ENCODE measurements at regions not wholly inside any gene's neighbourhood (a gene's known extent, or its start where the extent isn't known, plus 50 kb on each side); places are given as distances from the start of the nearest gene placed in this dataset.

DNA sequence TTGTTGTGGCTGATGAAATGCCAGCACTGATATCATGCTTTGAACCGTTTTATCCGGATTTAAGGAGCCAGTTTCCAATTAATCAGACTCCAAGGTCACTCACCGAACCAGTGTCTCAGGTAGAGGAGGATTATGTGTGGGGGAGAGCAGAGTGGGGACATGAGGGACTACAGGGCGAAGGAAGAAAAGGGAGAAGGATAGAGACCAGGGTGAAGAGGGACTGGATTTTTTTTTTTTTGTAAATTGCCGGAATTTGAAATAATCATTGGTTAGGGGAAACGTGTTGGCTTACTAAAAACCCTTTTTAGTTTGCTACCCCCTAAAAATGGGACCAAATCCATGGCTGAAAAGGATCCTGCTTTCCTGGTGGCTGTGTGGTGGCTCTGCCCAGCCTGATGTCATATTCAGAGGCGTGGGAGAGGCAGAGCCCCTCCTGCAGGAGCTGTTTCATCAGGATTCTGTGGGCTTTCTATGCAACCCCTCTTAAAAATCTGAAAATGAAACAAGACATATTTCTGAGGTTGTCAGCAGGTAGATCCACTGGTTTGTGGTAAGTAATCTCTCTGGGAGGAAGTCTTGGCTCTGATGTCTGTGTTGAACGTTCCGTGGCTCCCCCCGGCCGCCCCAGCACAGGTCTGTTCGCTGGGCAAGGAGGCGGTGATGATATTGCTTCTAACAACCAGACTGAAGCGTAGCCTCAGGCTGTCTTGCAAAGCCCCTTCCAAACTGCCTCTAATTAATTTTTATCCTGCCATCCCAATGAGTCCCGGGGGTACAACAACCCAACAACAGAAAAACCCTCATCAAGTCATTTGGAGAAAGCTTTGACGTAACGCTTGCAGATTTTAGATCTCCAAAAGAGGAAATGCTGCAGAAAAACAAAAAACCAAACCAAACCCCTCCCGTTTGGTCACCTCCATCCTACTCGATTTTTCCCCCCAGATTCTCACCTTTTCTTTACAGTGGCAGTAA is 143.0 kb upstream of the ZFHX3 start:
- peak overlapping the region in 1 of 10 donors; percentile 68 for H3K27ac Mint-ChIP-seq
- DNase-seq (no peak), ATAC-seq (no peak)
- H3K4me3 Mint-ChIP-seq: no peak overlapping the region
- no peaks in the 10 kb centered on the region for H3K36me3 Mint-ChIP-seq
- no peaks in the 10 kb centered on the region for H3K4me1 Mint-ChIP-seq
- POLR2A ChIA-PET: no interaction called here
- peaks cover 0 to 9% (median 0%) of the 10 kb centered on the region in 9 donors for H3K9me3 Mint-ChIP-seq
- peaks cover 0 to 15% (median 3%) of the 10 kb centered on the region in 5 donors for H3K27me3 Mint-ChIP-seq

DNA sequence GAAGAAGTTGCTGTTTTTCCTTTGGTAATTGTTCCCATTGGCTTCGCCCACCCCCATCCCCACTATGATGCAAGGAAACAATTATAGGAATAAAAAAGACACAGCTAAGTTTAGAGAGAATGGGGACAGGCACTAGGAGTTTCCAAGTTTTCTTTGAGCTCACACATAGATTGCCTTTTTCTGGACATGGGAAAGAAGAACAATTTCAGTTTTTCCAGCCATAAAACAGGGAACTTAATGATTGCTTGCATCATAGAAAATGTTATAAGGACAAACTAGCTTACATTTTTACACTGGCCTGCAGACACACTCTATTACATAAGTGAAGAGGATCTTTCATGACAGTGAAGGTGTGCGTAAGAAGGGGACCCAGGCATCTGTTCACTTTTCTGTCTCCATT is 142.3 kb upstream of the ZFHX3 start:
- H3K4me3 Mint-ChIP-seq: no peak overlapping the region
- H3K9me3 Mint-ChIP-seq: peaks cover 0 to 9% (median 0%) of the 10 kb centered on the region in 9 donors
- H3K27ac Mint-ChIP-seq: no peak overlapping the region
- POLR2A ChIA-PET: no interaction called here
- DNase-seq (no peak), ATAC-seq (no peak)
- no peaks in the 10 kb centered on the region for H3K36me3 Mint-ChIP-seq
- H3K27me3 Mint-ChIP-seq: peaks cover 0 to 15% (median 3%) of the 10 kb centered on the region in 5 donors
- no peaks in the 10 kb centered on the region for H3K4me1 Mint-ChIP-seq

DNA sequence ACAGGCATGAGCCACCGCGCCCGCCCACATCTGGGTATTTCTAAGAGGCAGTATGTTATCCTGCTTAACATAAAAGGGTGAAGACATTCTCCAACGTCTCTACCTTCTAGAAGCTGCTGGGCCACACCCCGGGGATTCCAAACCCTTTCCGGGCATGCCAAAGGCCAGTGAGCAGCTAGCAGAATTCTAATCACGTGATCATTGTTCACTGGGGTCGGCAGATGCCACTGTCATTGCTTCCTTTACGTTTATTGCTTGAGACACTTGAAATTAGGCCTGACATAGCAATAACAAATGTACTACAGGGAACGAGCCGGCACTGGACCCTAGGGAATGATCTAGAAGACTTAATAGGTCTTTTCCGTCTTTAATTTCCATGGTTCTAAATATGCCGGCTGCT is 141.2 kb upstream of the ZFHX3 start:
- no peak for ATAC-seq
- no peaks in the 10 kb centered on the region for H3K36me3 Mint-ChIP-seq
- no peak overlapping the region for H3K4me3 Mint-ChIP-seq
- H3K27me3 Mint-ChIP-seq: peaks cover 0 to 15% (median 3%) of the 10 kb centered on the region in 5 donors
- no peak overlapping the region for H3K27ac Mint-ChIP-seq
- peaks cover 0 to 9% (median 0%) of the 10 kb centered on the region in 9 donors for H3K9me3 Mint-ChIP-seq
- DNase-seq: no peak
- no peaks in the 10 kb centered on the region for H3K4me1 Mint-ChIP-seq
- POLR2A ChIA-PET: no interaction called here

DNA sequence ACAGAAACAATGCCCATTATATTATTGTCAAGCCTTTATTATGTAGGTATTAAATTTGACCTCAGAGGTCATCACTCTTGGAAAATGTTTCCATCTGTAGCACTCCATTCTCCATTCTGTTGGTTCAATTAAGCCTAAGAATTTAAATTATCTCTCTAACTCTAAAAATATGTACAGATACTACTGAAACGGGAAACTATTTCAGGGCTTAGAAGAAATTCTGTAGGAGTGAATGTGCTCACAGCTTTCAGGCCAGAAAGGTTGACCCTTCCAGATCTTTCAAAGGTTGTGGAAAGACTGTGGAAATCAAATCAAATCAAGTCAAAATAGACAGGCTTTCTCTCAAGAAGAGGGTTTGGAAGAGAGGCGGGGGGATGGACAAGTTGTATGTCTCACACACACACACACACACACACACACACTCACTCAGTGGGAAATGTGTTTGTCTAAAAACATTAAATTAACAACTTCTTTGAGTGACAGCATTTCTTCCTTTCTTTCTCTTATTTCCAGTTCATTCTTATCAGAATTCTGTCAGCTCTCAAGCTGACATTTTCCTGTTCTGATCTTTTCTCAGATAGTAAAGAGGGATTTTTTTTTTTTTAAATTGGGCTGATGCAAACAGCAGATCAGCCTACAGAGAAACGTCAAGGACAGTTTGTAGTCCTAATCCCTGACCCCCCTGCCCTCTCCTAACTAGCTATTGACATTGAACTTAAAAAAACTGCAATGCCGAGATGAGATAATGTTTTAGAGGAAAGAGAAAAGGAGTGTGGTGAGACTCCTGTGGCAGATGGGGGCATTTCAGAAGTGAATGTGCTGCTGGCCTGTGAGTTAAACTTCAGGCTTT is 139.0 kb upstream of the ZFHX3 start:
- Mint-ChIP-seq H3K4me1 (no peaks in the 10 kb centered on the region), H3K27ac (no peak overlapping the region), H3K27me3 (peaks cover 0 to 15% (median 3%) of the 10 kb centered on the region in 5 donors), H3K4me3 (no peak overlapping the region), H3K36me3 (no peaks in the 10 kb centered on the region), H3K9me3 (peaks cover 0 to 9% (median 0%) of the 10 kb centered on the region in 9 donors)
- DNase-seq (no peak), ATAC-seq (no peak)
- POLR2A ChIA-PET: no interaction called here

DNA sequence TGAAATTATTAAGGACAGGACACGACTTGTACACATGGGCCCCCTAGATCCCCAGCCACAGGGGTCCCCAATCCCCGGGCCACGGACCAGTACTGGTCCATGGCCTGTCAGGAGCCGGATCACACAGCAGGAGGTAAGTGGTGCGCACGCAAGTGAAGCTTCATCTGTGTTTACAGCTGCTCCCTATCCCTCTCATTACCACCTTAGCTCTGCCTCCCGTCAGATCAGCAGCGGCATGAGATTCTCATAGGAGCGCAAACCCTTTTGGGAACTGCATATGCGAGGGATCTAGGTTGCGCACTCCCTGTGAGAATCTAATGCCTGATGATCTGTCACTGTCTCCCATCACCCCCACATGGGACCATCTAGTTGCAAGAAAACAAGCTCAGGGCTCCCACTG is 137.8 kb upstream of the ZFHX3 start:
- Mint-ChIP-seq H3K9me3 (peaks cover 0 to 6% (median 0%) of the 10 kb centered on the region in 9 donors), H3K4me3 (no peak overlapping the region), H3K27me3 (peaks cover 0 to 6% (median 0%) of the 10 kb centered on the region in 5 donors), H3K36me3 (no peaks in the 10 kb centered on the region), H3K4me1 (no peaks in the 10 kb centered on the region), H3K27ac (no peak overlapping the region)
- ATAC-seq (no peak), DNase-seq (no peak)
- POLR2A ChIA-PET: no interaction called here

DNA sequence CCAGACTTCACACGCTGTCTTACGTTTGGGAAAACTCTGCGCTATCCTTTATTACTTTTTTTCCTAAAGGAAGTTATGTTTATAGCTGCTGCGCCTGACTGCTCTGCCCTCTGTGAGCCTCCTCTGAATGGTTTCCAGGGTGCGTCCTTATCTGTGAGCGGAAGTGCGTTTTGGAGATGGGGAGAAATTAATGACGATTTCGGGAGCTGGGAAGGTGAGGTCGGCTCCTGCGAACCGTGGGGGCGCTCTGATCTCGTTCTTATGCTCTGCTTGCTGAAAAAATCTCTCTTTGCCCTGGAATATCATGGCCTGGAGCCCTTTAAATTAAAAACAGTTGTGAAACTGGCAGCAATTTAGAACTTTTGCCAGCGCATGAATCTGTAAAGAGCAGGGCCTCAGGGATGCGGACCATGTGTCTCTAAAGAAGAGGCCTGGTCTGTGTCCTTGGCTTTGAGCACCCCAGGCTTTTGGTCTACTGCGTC is 135.7 kb upstream of the ZFHX3 start:
- POLR2A ChIA-PET: no interaction called here
- H3K27me3 Mint-ChIP-seq: no peaks in the 10 kb centered on the region
- H3K9me3 Mint-ChIP-seq: no peaks in the 10 kb centered on the region
- H3K27ac Mint-ChIP-seq: no peak overlapping the region
- DNase-seq (no peak), ATAC-seq (no peak)
- H3K36me3 Mint-ChIP-seq: no peaks in the 10 kb centered on the region
- H3K4me3 Mint-ChIP-seq: no peak overlapping the region
- no peaks in the 10 kb centered on the region for H3K4me1 Mint-ChIP-seq

DNA sequence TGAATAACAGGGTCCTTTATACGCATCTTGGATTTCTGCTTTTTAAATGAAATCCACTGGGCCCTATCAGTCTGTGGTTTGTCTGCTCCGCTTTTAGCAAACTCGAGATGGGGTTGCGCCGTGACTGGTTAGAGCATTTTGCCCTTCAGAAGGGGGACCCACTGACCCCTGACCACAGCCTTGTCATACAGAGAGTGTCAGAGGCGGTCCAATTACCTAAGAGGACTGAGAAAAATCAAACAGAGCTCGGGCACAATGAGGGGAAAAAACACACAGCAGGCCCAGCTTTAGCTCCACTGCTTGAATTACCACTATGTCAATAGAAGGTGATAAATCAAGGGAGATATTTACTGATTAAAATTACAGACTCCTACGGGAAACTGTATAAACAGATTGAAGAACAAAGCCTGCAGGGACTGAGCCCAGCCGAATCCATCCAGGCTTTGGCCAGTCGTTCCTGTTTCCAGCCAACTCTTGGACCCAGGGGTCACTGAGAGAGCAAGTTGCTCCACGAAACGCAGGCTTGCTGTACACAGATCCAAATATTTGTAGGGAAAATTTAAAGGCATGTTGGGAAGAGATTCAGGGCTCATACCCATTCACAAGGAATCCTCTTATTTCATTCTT is 131.9 kb upstream of the ZFHX3 start:
- H3K27ac Mint-ChIP-seq: no peak overlapping the region
- ATAC-seq (no peak), DNase-seq (no peak)
- peaks cover 0 to 1% (median 0%) of the 10 kb centered on the region in 5 donors for H3K27me3 Mint-ChIP-seq
- H3K36me3 Mint-ChIP-seq: no peaks in the 10 kb centered on the region
- no peak overlapping the region for H3K4me3 Mint-ChIP-seq
- POLR2A ChIA-PET: no interaction called here
- H3K4me1 Mint-ChIP-seq: no peaks in the 10 kb centered on the region
- H3K9me3 Mint-ChIP-seq: no peaks in the 10 kb centered on the region

DNA sequence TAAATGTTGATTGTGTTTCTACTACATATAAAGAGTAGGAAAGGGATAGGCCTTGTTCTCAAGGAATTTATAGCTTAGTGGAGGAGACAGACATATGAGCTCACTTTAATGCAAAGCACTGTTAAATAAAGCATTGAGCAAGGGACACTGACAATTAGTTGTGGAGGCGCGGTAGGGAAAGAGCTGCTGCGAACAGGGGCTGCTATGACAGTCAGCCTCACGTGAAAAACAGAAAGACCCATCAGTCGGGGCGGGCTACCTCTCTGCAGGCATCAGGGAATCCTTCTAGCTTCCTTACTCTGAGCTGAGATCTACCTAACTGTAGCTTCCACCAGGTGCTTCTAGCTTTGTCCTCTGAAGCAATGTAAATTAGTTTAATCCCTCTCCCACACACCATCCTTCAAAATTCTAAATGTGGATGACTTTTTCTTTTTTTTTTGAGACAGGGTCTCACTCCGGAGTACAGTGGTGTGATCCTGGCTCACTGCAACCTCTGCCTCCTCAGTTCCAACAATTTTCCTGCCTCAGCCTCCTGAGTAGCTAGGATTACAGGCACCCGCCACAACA is 129.9 kb upstream of the ZFHX3 start:
- DNase-seq: no peak
- Mint-ChIP-seq H3K4me1 (no peaks in the 10 kb centered on the region), H3K27me3 (peaks cover 0 to 3% (median 0%) of the 10 kb centered on the region in 5 donors), H3K36me3 (no peaks in the 10 kb centered on the region), H3K4me3 (no peak overlapping the region), H3K27ac (no peak overlapping the region), H3K9me3 (no peaks in the 10 kb centered on the region)
- ATAC-seq: no peak
- POLR2A ChIA-PET: no interaction called here

DNA sequence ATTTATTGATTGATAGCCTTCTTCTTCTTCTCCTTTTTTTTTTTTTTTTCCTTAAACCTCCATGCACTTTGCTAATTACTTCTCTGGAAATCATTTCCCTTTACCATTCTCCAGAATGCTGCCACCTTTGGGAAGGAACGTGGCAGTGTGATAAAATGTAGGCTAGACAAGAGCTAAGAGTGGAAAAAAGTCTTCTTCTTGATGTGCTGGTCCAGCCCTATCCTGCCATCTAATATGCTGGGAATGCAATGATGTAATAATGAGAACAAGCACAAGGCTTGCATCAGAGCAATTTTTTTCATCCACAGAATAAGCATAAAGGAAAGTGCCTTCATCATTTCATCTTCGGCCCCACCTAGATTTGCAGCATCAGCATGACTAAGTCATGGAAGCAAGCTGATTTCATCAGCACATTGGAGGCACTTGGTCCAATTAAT is 128.7 kb upstream of the ZFHX3 start:
- peaks cover 0 to 3% (median 0%) of the 10 kb centered on the region in 5 donors for H3K27me3 Mint-ChIP-seq
- H3K27ac Mint-ChIP-seq: no peak overlapping the region
- no peaks in the 10 kb centered on the region for H3K36me3 Mint-ChIP-seq
- no peaks in the 10 kb centered on the region for H3K9me3 Mint-ChIP-seq
- DNase-seq (no peak), ATAC-seq (no peak)
- POLR2A ChIA-PET: no interaction called here
- no peaks in the 10 kb centered on the region for H3K4me1 Mint-ChIP-seq
- H3K4me3 Mint-ChIP-seq: no peak overlapping the region

DNA sequence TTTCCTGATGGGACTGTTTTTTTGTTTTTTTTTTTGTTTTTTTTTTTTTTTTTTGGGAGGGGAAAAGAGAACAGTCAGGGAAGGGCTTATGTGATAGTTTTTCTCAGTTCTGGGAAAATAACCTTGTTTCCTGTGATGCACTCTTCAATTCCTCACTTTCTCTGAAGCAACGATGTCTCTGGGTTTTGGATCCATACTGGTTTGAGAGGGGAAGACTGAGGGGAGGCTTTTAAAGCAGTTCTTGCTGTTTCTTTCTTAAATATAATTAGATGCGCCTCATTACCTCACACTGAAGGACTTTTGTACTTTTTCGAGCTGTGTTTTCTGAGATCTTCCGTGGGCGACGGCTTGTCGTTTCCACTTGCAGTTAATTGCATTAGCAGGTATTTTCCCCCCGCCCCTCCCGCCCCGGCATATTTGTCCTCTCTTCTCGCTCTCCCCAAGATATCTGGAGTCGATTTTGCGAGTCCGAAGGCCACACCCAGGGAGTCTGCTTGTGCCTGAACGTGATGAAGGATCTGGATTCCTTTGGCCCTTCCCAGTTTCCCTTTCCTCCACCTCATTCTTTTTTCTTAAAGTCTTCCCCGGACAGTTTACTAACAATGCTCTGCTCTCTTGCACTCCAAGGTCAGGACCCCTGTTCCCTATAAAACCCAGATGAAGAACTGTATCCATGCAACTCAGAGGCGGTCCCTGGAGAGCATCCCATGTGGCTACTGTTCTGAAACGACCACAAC is 125.2 kb upstream of the ZFHX3 start:
- Mint-ChIP-seq H3K9me3 (no peaks in the 10 kb centered on the region), H3K4me1 (peaks cover 0 to under 1% (median 0%) of the 10 kb centered on the region in 4 donors), H3K27me3 (peaks cover 0 to 4% (median 2%) of the 10 kb centered on the region in 5 donors), H3K27ac (no peak overlapping the region), H3K36me3 (no peaks in the 10 kb centered on the region), H3K4me3 (no peak overlapping the region)
- ATAC-seq (no peak), DNase-seq (no peak)
- POLR2A ChIA-PET: no interaction called here

DNA sequence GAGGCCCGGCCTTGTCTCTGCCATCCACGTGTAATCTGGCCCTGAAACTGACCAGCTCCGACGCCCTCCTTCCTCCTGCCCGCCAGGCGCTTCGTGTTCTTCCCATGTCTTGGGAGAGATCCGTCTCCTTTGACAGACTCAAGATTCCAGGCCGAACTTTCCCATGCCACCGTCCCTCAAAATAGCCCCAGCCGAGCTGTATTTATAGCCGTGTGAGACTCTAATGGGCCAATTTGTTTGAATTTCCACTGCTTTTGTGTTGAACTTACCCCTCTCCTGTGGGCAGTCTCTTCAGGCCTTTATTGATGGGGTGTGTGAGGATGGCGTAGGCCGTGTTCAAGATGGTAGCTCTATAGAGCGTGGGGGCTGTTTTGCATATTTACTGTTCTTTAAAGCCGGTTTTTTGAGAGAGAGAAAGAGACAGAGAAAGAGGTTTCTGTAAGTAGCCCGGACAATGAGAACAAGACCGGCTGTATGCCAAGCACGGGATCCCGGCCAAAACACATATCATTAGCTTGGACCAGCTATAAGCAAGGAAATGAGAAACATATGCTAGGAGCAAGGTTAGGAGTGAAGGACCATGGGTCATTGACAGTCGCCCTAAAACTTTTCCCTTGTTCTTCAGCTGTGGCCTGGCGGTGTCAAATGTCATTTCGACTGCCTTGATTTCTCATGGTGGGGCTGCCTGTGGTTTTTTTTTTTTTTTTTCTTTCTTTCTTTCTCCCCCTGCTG is 124.5 kb upstream of the ZFHX3 start:
- Mint-ChIP-seq H3K27ac (no peak overlapping the region), H3K27me3 (peaks cover 0 to 8% (median 2%) of the 10 kb centered on the region in 5 donors), H3K36me3 (no peaks in the 10 kb centered on the region), H3K9me3 (no peaks in the 10 kb centered on the region), H3K4me3 (no peak overlapping the region), H3K4me1 (peaks cover 0 to 5% (median 1%) of the 10 kb centered on the region in 4 donors)
- POLR2A ChIA-PET: no interaction called here
- no peak for DNase-seq
- ATAC-seq: no peak

All from naive thymus-derived CD8-positive, alpha-beta T cell (primary cell).